Omental fat pad (tissue), 3 donors: ENCODE measurements at regions not wholly inside any gene's neighbourhood (a gene's known extent, or its start where the extent isn't known, plus 50 kb on each side); places are given as distances from the start of the nearest gene placed in this dataset.

Experiments
- ATAC-seq: fragments of 150-250 bp; one replicate; pipeline ENCODE4 v1.9.1; 2016; ENCODE audit warnings: mild to moderate bottlenecking, moderate library complexity; ENCODE audit not compliant: low FRiP score
- DNase-seq: peaks from one replicate; pipeline ENCODE4 v3.0.0-alpha.2; 2019; ENCODE audit warnings: low spot score
- CTCF ChIP-seq, 3 donors: fragments of 450-650 bp; IDR thresholded peaks; one replicate each; pipeline ENCODE4 v1.5.1; 2016 to 2017; ENCODE audit warnings: antibody characterized with exemption in 3 of 3, mild to moderate bottlenecking in 3 of 3, moderate library complexity in 2 of 3

- no peak for TF ChIP-seq CTCF (IDR thresholded peaks at IDR 0.05)
- ATAC-seq (no peak), DNase-seq (no peak)
These were observed 153.0 kb downstream of the IRX2 start for GRCh38 chr5:2598503-2598902.

- no peak for TF ChIP-seq CTCF (IDR thresholded peaks at IDR 0.05)
- DNase-seq, result no peak
- ATAC-seq, result no peak
These were observed 156.8 kb downstream of the IRX2 start for GRCh38 chr5:2594701-2595100.

- DNase-seq (no peak), ATAC-seq (no peak)
These were observed 158.7 kb downstream of the IRX2 start for GRCh38 chr5:2592766-2593165.

GRCh38 chr5:2591777-2592453, 159.6 kb downstream of the IRX2 start:
- no peak for TF ChIP-seq CTCF (IDR thresholded peaks at IDR 0.05)
- DNase-seq (no peak), ATAC-seq (no peak)

More at GRCh38 chr5:2592766-2593165, 158.7 kb downstream of the IRX2 start:
- TF ChIP-seq CTCF (IDR thresholded peaks at IDR 0.05), result no peak

GRCh38 chr5:2588850-2589501, 162.5 kb downstream of the IRX2 start:
- TF ChIP-seq CTCF (IDR thresholded peaks at IDR 0.05), result no peak
- ATAC-seq, result no peak
- DNase-seq, result no peak

- DNase-seq (no peak), ATAC-seq (no peak)
- no peak for TF ChIP-seq CTCF (IDR thresholded peaks at IDR 0.05)
These were observed 164.1 kb downstream of the IRX2 start for GRCh38 chr5:2587189-2588031.
